Fibroblast of villous mesenchyme (primary cell): ENCODE measurements at regions not wholly inside any gene's neighbourhood (a gene's known extent, or its start where the extent isn't known, plus 50 kb on each side); places are given as distances from the start of the nearest gene placed in this dataset.

ENCODE experiments used
- DNase-seq: peaks from one replicate; pipeline ENCODE4 v3.0.0-alpha.2; 2010; ENCODE audit warnings: low read depth
- H3K4me3 ChIP-seq: 2 replicates; pipeline ENCODE4 v1.5.1; 2011; ENCODE audit warnings: low read depth, mild to moderate bottlenecking, low read length
- TF ChIP-seq, protein P1 (sequence below): IDR thresholded peaks from 2 replicates; pipeline ENCODE4 v1.5.1; 2012; ENCODE audit warnings: low read depth, mild to moderate bottlenecking, low read length; ENCODE audit not compliant: insufficient read depth

DNA sequence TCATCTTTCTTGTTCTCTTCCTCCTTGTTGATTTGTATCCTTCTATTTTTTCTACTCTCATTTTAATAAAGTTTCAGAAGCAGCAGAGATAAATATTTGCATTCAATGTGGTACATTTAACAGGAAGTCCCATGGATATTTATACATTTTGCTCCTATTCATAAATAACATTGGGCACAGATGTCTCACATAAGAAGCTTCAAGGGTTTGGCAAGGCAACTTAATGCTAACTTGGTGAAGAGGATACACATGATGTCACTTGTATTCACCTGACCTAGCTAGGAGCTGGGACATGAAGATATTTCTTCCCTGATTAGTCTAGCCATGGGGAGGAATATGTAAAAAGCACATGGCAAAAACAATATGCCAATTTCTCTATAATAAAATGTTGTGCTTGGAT, 65.1 kb upstream of the DUSP10 start:
- TF ChIP-seq, protein P1, sequence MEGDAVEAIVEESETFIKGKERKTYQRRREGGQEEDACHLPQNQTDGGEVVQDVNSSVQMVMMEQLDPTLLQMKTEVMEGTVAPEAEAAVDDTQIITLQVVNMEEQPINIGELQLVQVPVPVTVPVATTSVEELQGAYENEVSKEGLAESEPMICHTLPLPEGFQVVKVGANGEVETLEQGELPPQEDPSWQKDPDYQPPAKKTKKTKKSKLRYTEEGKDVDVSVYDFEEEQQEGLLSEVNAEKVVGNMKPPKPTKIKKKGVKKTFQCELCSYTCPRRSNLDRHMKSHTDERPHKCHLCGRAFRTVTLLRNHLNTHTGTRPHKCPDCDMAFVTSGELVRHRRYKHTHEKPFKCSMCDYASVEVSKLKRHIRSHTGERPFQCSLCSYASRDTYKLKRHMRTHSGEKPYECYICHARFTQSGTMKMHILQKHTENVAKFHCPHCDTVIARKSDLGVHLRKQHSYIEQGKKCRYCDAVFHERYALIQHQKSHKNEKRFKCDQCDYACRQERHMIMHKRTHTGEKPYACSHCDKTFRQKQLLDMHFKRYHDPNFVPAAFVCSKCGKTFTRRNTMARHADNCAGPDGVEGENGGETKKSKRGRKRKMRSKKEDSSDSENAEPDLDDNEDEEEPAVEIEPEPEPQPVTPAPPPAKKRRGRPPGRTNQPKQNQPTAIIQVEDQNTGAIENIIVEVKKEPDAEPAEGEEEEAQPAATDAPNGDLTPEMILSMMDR, result no peak
- DNase-seq, result no peak
- no peak overlapping the region for H3K4me3 ChIP-seq

DNA sequence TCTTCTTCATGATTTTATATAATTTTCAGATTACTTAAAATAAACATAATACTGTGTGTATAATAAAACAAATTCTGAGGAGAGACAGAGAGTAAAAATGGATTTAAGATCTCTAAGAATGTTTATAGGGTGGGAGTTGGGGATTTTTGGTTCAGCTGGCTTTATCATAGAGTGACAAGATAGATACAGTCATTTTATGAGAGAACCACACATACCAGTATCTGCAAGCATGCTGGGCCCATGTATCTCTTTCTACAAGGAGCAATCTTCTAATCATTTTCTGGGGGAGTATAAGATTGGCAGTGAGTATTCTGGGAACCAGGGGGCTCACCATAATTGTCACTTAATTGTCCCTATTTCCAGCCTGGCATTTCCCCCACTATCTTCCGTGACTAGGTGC, 64.3 kb upstream of the DUSP10 start:
- H3K4me3 ChIP-seq, result no peak overlapping the region
- TF ChIP-seq, protein P1, result no peak
- DNase-seq, result no peak

DNA sequence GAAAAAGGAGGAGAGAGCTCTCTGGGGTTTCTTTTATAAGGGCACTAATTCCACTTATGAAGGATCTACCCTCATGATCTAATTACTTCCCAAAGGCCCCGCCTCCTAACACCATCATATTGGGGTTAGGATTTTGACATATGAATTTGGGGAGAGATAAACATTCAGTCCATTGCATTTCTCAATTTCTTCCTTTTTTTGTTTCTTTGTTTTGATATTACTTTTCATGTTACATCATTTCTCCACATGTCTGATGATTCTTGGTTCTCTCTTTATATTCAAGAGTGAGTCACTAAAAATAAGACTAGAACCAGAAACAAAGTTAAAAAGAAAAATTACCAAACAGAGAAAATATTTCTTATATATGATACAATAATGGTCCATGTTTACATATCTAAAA, 63.2 kb upstream of the DUSP10 start:
- TF ChIP-seq, protein P1, result no peak
- DNase-seq, result peak; percentile 16

DNA sequence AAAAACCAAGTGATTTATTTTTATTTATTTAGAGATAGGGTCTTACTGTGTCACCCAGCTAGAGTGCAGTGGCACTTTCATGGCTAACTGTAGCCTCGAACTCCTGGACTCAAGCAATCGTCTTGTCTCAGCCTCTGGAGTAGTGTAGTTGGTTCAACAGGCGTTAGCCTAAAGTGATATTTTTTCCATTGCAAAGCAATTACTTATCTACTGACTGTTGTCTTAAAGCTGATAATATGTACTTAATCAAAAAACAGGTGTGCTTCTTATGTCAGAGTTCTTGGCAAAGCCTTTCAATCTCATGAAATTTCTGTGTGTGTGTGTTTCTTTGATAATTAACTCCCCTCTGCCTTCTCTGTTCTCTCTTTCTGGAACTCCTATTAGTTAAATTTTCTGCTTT, 62.4 kb upstream of the DUSP10 start:
- no peak overlapping the region for H3K4me3 ChIP-seq
- DNase-seq, result no peak
- TF ChIP-seq, protein P1, result no peak

More for the DNA sequence above, 63.2 kb upstream of the DUSP10 start:
- H3K4me3 ChIP-seq, result no peak overlapping the region

DNA sequence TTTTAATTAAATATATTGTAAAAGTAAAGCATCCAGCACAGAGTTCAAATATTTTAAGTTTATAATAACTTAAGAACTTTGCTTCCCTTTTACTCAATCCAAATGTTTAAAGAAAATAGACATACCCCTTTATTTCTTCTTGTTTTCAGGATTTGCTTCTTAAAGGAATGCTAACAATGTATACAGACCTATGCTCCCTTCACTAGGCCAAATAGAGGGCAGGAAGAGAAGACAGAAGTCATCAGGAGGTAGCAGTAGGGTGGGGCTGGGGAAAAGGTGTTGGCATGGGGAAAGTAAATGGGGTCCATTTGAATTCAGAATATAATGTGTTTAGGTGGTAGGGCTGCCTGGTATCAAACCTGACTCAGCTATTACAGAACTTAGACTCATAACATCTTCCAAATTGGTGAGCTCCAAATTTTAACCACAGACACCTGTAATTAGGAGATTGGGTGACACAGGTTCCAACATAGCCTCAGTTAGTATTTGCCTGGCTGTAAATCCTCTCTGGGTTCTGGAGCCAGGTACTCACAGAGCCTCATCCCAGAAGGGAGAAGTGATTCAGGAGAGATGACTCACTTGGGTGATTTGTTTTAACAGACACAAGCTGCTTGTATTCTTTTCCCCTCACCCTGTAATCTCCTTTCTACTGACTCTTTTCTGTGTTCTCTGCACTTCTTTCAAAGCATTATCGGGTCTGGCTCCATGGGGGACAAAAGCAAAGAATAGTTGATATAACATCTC, 60.1 kb upstream of the DUSP10 start:
- TF ChIP-seq, protein P1, result no peak
- peak; percentile 50 for DNase-seq
- H3K4me3 ChIP-seq, result no peak overlapping the region

DNA sequence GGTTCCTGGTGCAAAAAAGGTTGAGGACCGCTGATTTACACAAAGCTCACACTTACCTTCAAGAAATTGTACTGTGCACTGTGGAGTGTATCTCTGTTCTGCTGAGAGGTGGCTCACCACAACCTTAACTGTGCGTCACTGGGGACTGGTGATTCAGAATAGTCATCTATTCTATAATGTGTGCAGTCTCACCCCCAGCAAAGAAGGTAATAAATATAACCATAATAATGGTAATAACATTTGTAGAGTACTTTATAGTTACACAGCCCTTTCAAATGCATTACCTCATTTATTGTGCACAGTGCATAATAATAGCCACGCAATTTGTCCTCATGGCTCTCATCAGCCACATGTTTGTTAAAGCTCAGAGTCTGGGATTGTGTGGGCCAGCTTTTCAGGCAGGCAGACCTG, 59.4 kb upstream of the DUSP10 start:
- TF ChIP-seq, protein P1, result no peak
- H3K4me3 ChIP-seq, result no peak overlapping the region
- no peak for DNase-seq

DNA sequence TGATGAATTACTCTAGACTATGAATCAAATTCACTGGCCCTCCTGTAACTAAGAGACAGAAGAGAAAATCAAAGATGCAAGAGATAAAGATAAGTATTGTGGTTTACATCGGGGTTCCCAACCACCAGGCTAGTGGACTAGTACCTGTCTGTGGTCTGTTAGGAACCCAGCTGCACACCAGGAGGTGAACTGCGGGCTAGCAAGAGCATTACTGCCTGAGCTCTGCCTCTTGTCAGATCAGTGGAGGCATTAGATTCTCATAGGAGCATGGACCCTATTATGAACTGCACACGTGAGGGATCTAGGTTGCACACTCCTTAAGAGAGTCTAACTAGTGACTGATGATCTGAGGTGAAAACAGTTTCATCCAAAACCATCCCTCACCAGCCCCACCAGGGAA, 58.9 kb upstream of the DUSP10 start:
- DNase-seq, result no peak
- no peak overlapping the region for H3K4me3 ChIP-seq
- TF ChIP-seq, protein P1, result no peak
